Panc1 (cell line): ENCODE measurements at regions not wholly inside any gene's neighbourhood (a gene's known extent, or its start where the extent isn't known, plus 50 kb on each side); places are given as distances from the start of the nearest gene placed in this dataset.

Source experiments
- ATAC-seq: fragments of 200-7000 bp; cut with Tn5 transposase; 2 replicates; pipeline ENCODE4 v1.9.1; 2020; ENCODE audit warnings: mild to moderate bottlenecking, moderate library complexity
- BruUV-seq: library from RNA; stranded (reverse); fragments of 400-500 nt; replicated peaks from 2 replicates; lab custom pipeline; 2021; lab: Mats Ljungman, UMichigan
- CTCF ChIA-PET: fragments of 300-600 bp; sonication (Branson Sonifier 250); formaldehyde crosslinking; loops from one replicate; lab custom pipeline; 2022; ENCODE audit warnings: antibody characterized with exemption; lab: Charles Lee
- POLR2A ChIA-PET: fragments of 300-600 bp; sonication (Branson Sonifier 250); formaldehyde crosslinking; loops from one replicate; lab custom pipeline; 2022; ENCODE audit warnings: antibody characterized with exemption; lab: Charles Lee
- DNase-seq: peaks from one replicate; pipeline ENCODE4 v3.0.0-alpha.2; 2010; ENCODE audit warnings: low read depth, low spot score
- H3K27ac ChIP-seq: 2 replicates; pipeline ENCODE4 v1.5.1; 2011; ENCODE audit warnings: mild to moderate bottlenecking, low read length, inconsistent platforms
- H3K27me3 ChIP-seq: fragments of 200-500 bp; sonication (Bioruptor generic); 2 replicates; pipeline ENCODE4 v1.6.0; 2014; ENCODE audit warnings: low read length, inconsistent platforms; ENCODE audit not compliant: control insufficient read depth, insufficient read depth
- H3K36me3 ChIP-seq: fragments of 200-500 bp; sonication (Bioruptor generic); 2 replicates; pipeline ENCODE4 v1.5.1; 2014; ENCODE audit warnings: inconsistent platforms, mild to moderate bottlenecking, low read length, moderate library complexity; ENCODE audit not compliant: control insufficient read depth, insufficient read depth
- H3K4me1 ChIP-seq: 2 replicates; pipeline ENCODE4 v1.5.1; 2011; ENCODE audit warnings: inconsistent platforms, mild to moderate bottlenecking, low read length, moderate library complexity; ENCODE audit not compliant: control insufficient read depth, insufficient read depth
- H3K4me3 ChIP-seq, 2 experiments: 2 replicates each; pipeline ENCODE4 v1.5.1; 2011 to 2012; ENCODE audit warnings: low read depth in 2 of 2, low read length in 2 of 2, mild to moderate bottlenecking in 2 of 2, inconsistent platforms in 1 of 2, moderate library complexity in 1 of 2
- H3K9me3 ChIP-seq: fragments of 200-500 bp; sonication (Bioruptor generic); 2 replicates; pipeline ENCODE4 v1.5.1; 2014; ENCODE audit warnings: low read depth, mild to moderate bottlenecking, inconsistent platforms, low read length, moderate library complexity; ENCODE audit not compliant: control insufficient read depth, insufficient read depth
- POLR2AphosphoS5 ChIP-seq: IDR thresholded peaks from 2 replicates; pipeline ENCODE4 v1.6.1; 2012; ENCODE audit warnings: mild to moderate bottlenecking, low read depth, low read length, moderate library complexity
- REST ChIP-seq, 2 experiments: IDR thresholded peaks; 2 replicates each; pipeline ENCODE4 v1.6.1; 2011 to 2012; ENCODE audit warnings: low read depth in 2 of 2, control low read depth in 1 of 2, low read length in 1 of 2, mild to moderate bottlenecking in 1 of 2, moderate library complexity in 1 of 2; ENCODE audit not compliant: insufficient read depth in 1 of 2
- SIN3A ChIP-seq: IDR thresholded peaks from 2 replicates; pipeline ENCODE4 v1.6.1; 2012; ENCODE audit warnings: low read depth, mild to moderate bottlenecking, low read length, moderate library complexity, borderline replicate concordance; ENCODE audit not compliant: insufficient read depth
- TCF7L2 ChIP-seq: IDR thresholded peaks from 2 replicates; pipeline ENCODE4 v1.6.1; 2011; ENCODE audit warnings: mild to moderate bottlenecking, low read depth, low read length, inconsistent platforms
- in situ Hi-C: cut with HindIII; loops from 2 replicates; pipeline ENCODE4 v1.10.0; 2016; ENCODE audit warnings: low sequenced_read_pairs, low pct_unique_long_range_greater_than_20kb
- intact Hi-C: fragments of 100-400 bp; cut with micrococcal nuclease; formaldehyde crosslinking; loops from one replicate; pipeline ENCODE4 v1.10.0; 2022; ENCODE audit not compliant: unreplicated experiment
- TF ChIP-seq, protein P1 (sequence below): fragments of 450-650 bp; IDR thresholded peaks from 2 replicates; pipeline ENCODE4 v1.5.1; 2017; ENCODE audit warnings: mild to moderate bottlenecking

DNA sequence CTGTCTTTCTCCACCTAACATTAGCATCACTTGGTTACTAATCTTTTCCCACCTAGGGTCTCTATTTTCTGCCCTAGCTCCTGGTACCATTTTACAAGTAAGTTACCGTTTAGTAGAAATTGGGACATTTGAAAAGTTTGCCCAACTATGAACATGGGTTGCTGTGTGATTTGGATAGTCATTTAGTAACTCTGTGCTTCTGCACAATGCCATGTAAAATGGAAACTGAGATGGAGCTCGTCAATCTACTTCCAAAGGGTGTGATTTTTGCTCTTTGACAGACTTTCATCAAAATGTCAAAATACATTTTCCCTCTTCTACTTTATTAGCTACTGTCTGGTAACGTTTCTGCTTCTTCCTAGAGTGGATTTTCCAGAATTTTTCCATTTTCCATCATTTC is 381.5 kb upstream of the B3GALT2 start:
- Histone ChIP-seq H3K4me3 (no peak overlapping the region), H3K27ac (no peak overlapping the region), H3K4me1 (no peaks in the 10 kb centered on the region), H3K9me3 (no peaks in the 10 kb centered on the region), H3K27me3 (no peaks in the 10 kb centered on the region), H3K36me3 (no peaks in the 10 kb centered on the region)
- in situ Hi-C loops: no loop called here
- DNase-seq (no peak), ATAC-seq (no peak)
- BruUV-seq: no TSS peak
- TF ChIP-seq TCF7L2: no peak
- TF ChIP-seq, protein P1, sequence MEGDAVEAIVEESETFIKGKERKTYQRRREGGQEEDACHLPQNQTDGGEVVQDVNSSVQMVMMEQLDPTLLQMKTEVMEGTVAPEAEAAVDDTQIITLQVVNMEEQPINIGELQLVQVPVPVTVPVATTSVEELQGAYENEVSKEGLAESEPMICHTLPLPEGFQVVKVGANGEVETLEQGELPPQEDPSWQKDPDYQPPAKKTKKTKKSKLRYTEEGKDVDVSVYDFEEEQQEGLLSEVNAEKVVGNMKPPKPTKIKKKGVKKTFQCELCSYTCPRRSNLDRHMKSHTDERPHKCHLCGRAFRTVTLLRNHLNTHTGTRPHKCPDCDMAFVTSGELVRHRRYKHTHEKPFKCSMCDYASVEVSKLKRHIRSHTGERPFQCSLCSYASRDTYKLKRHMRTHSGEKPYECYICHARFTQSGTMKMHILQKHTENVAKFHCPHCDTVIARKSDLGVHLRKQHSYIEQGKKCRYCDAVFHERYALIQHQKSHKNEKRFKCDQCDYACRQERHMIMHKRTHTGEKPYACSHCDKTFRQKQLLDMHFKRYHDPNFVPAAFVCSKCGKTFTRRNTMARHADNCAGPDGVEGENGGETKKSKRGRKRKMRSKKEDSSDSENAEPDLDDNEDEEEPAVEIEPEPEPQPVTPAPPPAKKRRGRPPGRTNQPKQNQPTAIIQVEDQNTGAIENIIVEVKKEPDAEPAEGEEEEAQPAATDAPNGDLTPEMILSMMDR: no peak
- TF ChIP-seq REST (IDR thresholded peaks at IDR 0.05; ENCODE audit: insufficient read depth in 1 of 2, low read depth in 2 of 2, low read length in 1 of 2): no peak
- no peak for TF ChIP-seq SIN3A
- TF ChIP-seq POLR2AphosphoS5: no peak
- ChIA-PET CTCF (no interaction called here), POLR2A (no interaction called here)
- intact Hi-C loops: no loop called here

DNA sequence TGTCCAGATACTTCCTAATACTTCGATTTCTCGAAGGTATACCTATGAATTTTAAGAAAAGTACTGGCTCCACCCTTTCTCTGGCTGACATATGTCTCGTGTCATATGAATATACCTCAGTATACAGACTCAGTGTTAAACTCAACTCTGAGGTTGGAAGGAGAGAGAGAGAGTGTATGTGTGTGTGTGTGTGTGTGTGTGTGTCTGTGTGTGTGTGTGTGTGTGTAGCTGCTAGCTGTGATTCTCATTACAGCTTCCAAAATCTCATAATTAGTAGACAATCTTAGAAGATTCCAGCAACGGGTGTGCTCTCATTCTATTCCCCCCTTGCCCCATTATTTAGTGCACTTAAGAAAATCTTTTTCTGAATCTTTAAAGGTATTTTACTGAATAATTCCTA is 380.3 kb upstream of the B3GALT2 start:
- no peak overlapping the region for H3K27ac ChIP-seq
- no peaks in the 10 kb centered on the region for H3K4me1 ChIP-seq
- H3K4me3 ChIP-seq: no peak overlapping the region
- no peaks in the 10 kb centered on the region for H3K36me3 ChIP-seq
- in situ Hi-C loops (no loop called here), intact Hi-C loops (no loop called here)
- ChIA-PET CTCF (no interaction called here), POLR2A (no interaction called here)
- ATAC-seq (no peak), DNase-seq (no peak)
- BruUV-seq: no TSS peak
- H3K27me3 ChIP-seq: no peaks in the 10 kb centered on the region
- no peak for TF ChIP-seq POLR2AphosphoS5
- TF ChIP-seq, protein P1: no peak
- no peak for TF ChIP-seq TCF7L2
- no peak for TF ChIP-seq REST (IDR thresholded peaks at IDR 0.05; ENCODE audit: insufficient read depth in 1 of 2, low read depth in 2 of 2, low read length in 1 of 2)
- no peaks in the 10 kb centered on the region for H3K9me3 ChIP-seq
